Esophagus muscularis mucosa (tissue), 4 donors: ENCODE measurements at regions not wholly inside any gene's neighbourhood (a gene's known extent, or its start where the extent isn't known, plus 50 kb on each side); places are given as distances from the start of the nearest gene placed in this dataset.

ENCODE experiments used
- CTCF ChIP-seq, 3 experiments: fragments of 200-600 bp in 2 of 3; fragments of 450-650 bp in 1 of 3; sonication (generic) in 2 of 3; IDR thresholded peaks; one replicate each; pipeline ENCODE4 v1.5.1; 2017 to 2019; ENCODE audit warnings: antibody characterized with exemption in 3 of 3, mild to moderate bottlenecking in 2 of 3, moderate library complexity in 1 of 3
- EP300 ChIP-seq: sonication (generic); formaldehyde crosslinking; IDR thresholded peaks from one replicate; pipeline ENCODE4 v1.6.1; 2017; ENCODE audit warnings: antibody characterized with exemption
- POLR2A ChIP-seq: fragments of 450-650 bp; IDR thresholded peaks from one replicate; pipeline ENCODE4 v1.6.1; 2017; ENCODE audit warnings: antibody characterized with exemption, moderate library complexity, mild to moderate bottlenecking, low read depth

GRCh38 chr5:3230254-3230653 is 365.4 kb upstream of the IRX1 start:
- TF ChIP-seq EP300 (no peak), CTCF (IDR thresholded peaks at IDR 0.05) (no peak), POLR2A (no peak)
